CD14-positive monocyte (primary cell): ENCODE measurements at regions not wholly inside any gene's neighbourhood (a gene's known extent, or its start where the extent isn't known, plus 50 kb on each side); places are given as distances from the start of the nearest gene placed in this dataset.

Experiments used
- DNase-seq, 3 donors: peaks; one replicate each; pipeline ENCODE4 v3.0.0-alpha.2; 2011 to 2022
- H2AFZ ChIP-seq: 2 replicates; pipeline ENCODE4 v1.6.0; 2012; ENCODE audit warnings: mild to moderate bottlenecking, low read depth, low read length, inconsistent platforms; ENCODE audit not compliant: insufficient read depth, poor library complexity, severe bottlenecking
- H3K27ac ChIP-seq, 2 donors: 1 replicate in 1 of 2; 2 replicates in 1 of 2; pipeline ENCODE4 v1.5.1; 2012 to 2013; ENCODE audit warnings: low read length in 2 of 2, control low read depth in 1 of 2, inconsistent platforms in 1 of 2, low read depth in 1 of 2, mild to moderate bottlenecking in 1 of 2
- H3K27me3 ChIP-seq, 2 donors: one replicate each; pipeline versions ENCODE4 v1.6.0 to v1.6.1; 2011 to 2013; ENCODE audit warnings: low read length in 2 of 2; ENCODE audit not compliant: control insufficient read depth in 2 of 2, insufficient read depth in 2 of 2
- H3K36me3 ChIP-seq, 2 donors: replicated peaks in 1 of 2; 1 replicate in 1 of 2; 2 replicates in 1 of 2; pipeline versions ENCODE4 v1.5.1 to v1.6.1; 2012 to 2013; ENCODE audit warnings: low read length in 2 of 2, control low read depth in 1 of 2, inconsistent platforms in 1 of 2, mild to moderate bottlenecking in 1 of 2; ENCODE audit not compliant: insufficient read depth in 2 of 2, control insufficient read depth in 1 of 2
- H3K4me1 ChIP-seq, 2 donors: 1 replicate in 1 of 2; 2 replicates in 1 of 2; pipeline versions ENCODE4 v1.5.1 to v1.6.1; 2012 to 2013; ENCODE audit warnings: low read length in 2 of 2, control low read depth in 1 of 2, inconsistent platforms in 1 of 2, mild to moderate bottlenecking in 1 of 2, moderate library complexity in 1 of 2; ENCODE audit not compliant: insufficient read depth in 2 of 2, control insufficient read depth in 1 of 2
- H3K4me2 ChIP-seq: replicated peaks from 2 replicates; pipeline ENCODE3; 2012; ENCODE audit warnings: low read length, moderate library complexity, mild to moderate bottlenecking; ENCODE audit not compliant: poor library complexity, severe bottlenecking; ENCODE audit errors: extremely low read depth
- H3K4me3 ChIP-seq, 3 experiments: fragments of 200-600 bp in 1 of 3; sonication (generic) in 1 of 3; replicated peaks in 1 of 3; 1 replicate in 2 of 3; 2 replicates in 1 of 3; pipeline ENCODE4 v1.5.1; 2011 to 2013; ENCODE audit warnings: low read length in 3 of 3, mild to moderate bottlenecking in 3 of 3, control low read depth in 2 of 3, low read depth in 2 of 3, inconsistent platforms in 1 of 3, moderate library complexity in 1 of 3
- H3K79me2 ChIP-seq: 2 replicates; pipeline ENCODE4 v1.6.0; 2012; ENCODE audit warnings: mild to moderate bottlenecking, control low read depth, inconsistent platforms, low read length, moderate library complexity; ENCODE audit not compliant: insufficient read depth
- H3K9ac ChIP-seq: 2 replicates; pipeline ENCODE4 v1.6.0; 2017; ENCODE audit warnings: low read length, mild to moderate bottlenecking; ENCODE audit not compliant: insufficient read depth, poor library complexity, severe bottlenecking
- H3K9me3 ChIP-seq, 2 donors: replicated peaks in 1 of 2; 1 replicate in 1 of 2; 2 replicates in 1 of 2; pipeline versions ENCODE4 v1.5.1 to v1.6.1; 2012 to 2013; ENCODE audit warnings: low read length in 2 of 2, control low read depth in 1 of 2; ENCODE audit not compliant: control insufficient read depth in 1 of 2, insufficient read depth in 1 of 2
- H4K20me1 ChIP-seq: 2 replicates; pipeline ENCODE4 v1.6.0; 2012; ENCODE audit warnings: mild to moderate bottlenecking, low read length, control low read depth, moderate library complexity; ENCODE audit not compliant: insufficient read depth
- H3K27ac Mint-ChIP-seq, 7 donors: one replicate each; pipeline ENCODE4 v1.8.0; 2020; ENCODE audit warnings: mild to moderate bottlenecking in 7 of 7, mixed read lengths in 7 of 7, moderate library complexity in 6 of 7, inconsistent platforms in 2 of 7
- H3K27me3 Mint-ChIP-seq, 3 donors: one replicate each; pipeline ENCODE4 v1.8.0; 2021 to 2022; ENCODE audit warnings: low read depth in 3 of 3, mild to moderate bottlenecking in 3 of 3, mixed read lengths in 3 of 3, moderate library complexity in 3 of 3, inconsistent platforms in 1 of 3
- H3K36me3 Mint-ChIP-seq, 2 donors: one replicate each; pipeline ENCODE4 v1.8.0; 2020; ENCODE audit warnings: mixed read lengths in 2 of 2, inconsistent platforms in 1 of 2, mild to moderate bottlenecking in 1 of 2
- H3K4me1 Mint-ChIP-seq: one replicate; pipeline ENCODE4 v1.8.0; 2020; ENCODE audit warnings: mild to moderate bottlenecking, mixed read lengths
- H3K4me3 Mint-ChIP-seq, 2 donors: one replicate each; pipeline ENCODE4 v1.8.0; 2020; ENCODE audit warnings: mild to moderate bottlenecking in 2 of 2, mixed read lengths in 2 of 2, moderate library complexity in 1 of 2
- H3K9me3 Mint-ChIP-seq, 7 donors: one replicate each; pipeline ENCODE4 v1.8.0; 2020 to 2022; ENCODE audit warnings: mixed read lengths in 7 of 7, mild to moderate bottlenecking in 6 of 7, moderate library complexity in 6 of 7, inconsistent platforms in 2 of 7
- CTCF ChIP-seq: fragments of 200-600 bp; IDR thresholded peaks from one replicate; pipeline ENCODE4 v1.8.0; 2022; ENCODE audit warnings: antibody characterized with exemption, mild to moderate bottlenecking
- WGBS: methylation state at CpG from one replicate; pipeline ENCODE4 v1.1.5; 2013; ENCODE audit warnings: missing lambda C conversion rate; ENCODE audit not compliant: insufficient coverage; 5-methylcytosine and 5-hydroxymethylcytosine counted together
- intact Hi-C, 2 donors: fragments of 100-400 bp; cut with micrococcal nuclease; formaldehyde crosslinking; loops; one replicate each; pipeline versions ENCODE4 v1.15.0 to v1.15.1; 2023

GRCh38 chr6:24052590-24052961, 73.4 kb upstream of the NRSN1 start:
- no peaks in the 10 kb centered on the region for H4K20me1 ChIP-seq
- no peak overlapping the region for H3K9ac ChIP-seq
- H3K4me2 ChIP-seq: no peak overlapping the region
- no peaks in the 10 kb centered on the region for H3K79me2 ChIP-seq
- intact Hi-C loops: no loop called here
- DNase-seq: no peak
- no peaks in the 10 kb centered on the region for H3K9me3 ChIP-seq
- no peak overlapping the region for H3K4me3 ChIP-seq
- H3K27ac ChIP-seq: no peak overlapping the region
- H3K4me1 ChIP-seq: no peaks in the 10 kb centered on the region
- WGBS: 93% methylated on average over 2 of the region's 4 CpGs
- H3K9me3 Mint-ChIP-seq: peaks cover 1 to 9% (median 4%) of the 10 kb centered on the region in 7 donors
- H3K4me1 Mint-ChIP-seq: no peaks in the 10 kb centered on the region
- H3K36me3 Mint-ChIP-seq: no peaks in the 10 kb centered on the region
- H3K4me3 Mint-ChIP-seq: no peak overlapping the region
- H2AFZ ChIP-seq: no peak overlapping the region
- H3K27me3 ChIP-seq: no peaks in the 10 kb centered on the region
- H3K27me3 Mint-ChIP-seq: peaks cover 0 to 2% (median 0%) of the 10 kb centered on the region in 3 donors
- H3K36me3 ChIP-seq: no peaks in the 10 kb centered on the region
- TF ChIP-seq CTCF: no peak
- no peak overlapping the region for H3K27ac Mint-ChIP-seq

DNA sequence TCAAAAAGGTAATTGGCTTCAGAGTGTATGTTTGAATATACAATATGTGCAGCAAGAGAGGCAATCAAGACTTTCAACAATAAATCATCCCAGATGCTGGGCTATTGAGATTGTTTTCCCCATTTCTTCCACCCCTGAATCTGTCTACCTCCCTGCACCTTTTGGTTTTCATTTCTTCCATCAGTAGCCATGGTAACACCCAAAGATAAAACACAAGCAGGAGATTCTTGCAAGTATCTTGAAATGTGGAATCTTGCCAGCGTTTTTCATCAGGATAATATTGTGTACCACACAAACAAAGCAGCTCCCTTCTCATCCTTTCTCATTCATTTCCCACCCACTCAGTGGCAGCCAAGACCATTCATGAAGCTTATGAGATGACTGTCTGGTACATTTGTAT, 73.0 kb upstream of the NRSN1 start:
- intact Hi-C loops: no loop called here

More for the DNA sequence above, 73.0 kb upstream of the NRSN1 start:
- Mint-ChIP-seq H3K4me3 (no peak overlapping the region), H3K27me3 (peaks cover 0 to 2% (median 0%) of the 10 kb centered on the region in 3 donors), H3K9me3 (peaks cover 1 to 10% (median 3%) of the 10 kb centered on the region in 7 donors), H3K36me3 (no peaks in the 10 kb centered on the region), H3K27ac (no peak overlapping the region), H3K4me1 (no peaks in the 10 kb centered on the region)
- DNase-seq: no peak
- Histone ChIP-seq H3K27ac (no peak overlapping the region), H3K9me3 (no peaks in the 10 kb centered on the region), H3K79me2 (no peaks in the 10 kb centered on the region), H3K4me1 (no peaks in the 10 kb centered on the region), H4K20me1 (no peaks in the 10 kb centered on the region), H2AFZ (no peak overlapping the region), H3K4me2 (no peak overlapping the region), H3K27me3 (no peaks in the 10 kb centered on the region), H3K4me3 (no peak overlapping the region), H3K36me3 (no peaks in the 10 kb centered on the region), H3K9ac (no peak overlapping the region)
- no peak for TF ChIP-seq CTCF
- 100% methylated on average over 1 of the region's 1 CpG for WGBS
